ENCODE measurements at regions not wholly inside any gene's neighbourhood (a gene's known extent, or its start where the extent isn't known, plus 50 kb on each side); places are given as distances from the start of the nearest gene placed in this dataset.

DNA sequence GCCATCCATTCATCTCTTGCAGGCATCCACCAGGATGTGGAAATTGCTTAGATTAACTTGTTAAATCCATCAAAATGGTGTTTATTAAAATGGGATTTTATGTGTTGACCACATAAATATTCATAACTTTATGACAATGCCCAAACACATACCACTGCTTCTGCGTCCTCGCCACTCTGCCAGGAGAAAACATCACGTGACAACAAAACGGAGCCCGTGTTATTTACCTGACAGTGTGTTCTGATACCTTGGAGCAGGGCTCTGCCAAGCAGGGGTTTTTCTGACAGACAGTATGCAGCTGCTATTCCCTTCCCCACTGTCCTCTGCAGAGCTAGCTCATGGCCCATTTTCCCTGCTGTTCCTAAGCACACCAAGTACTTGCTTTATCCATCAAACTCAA lies 279.5 kb upstream of the CHD6 start:
- TF ChIP-seq SIN3A (conservative IDR thresholded peaks at IDR 0.05 in 1 of 2, IDR thresholded peaks at IDR 0.05 in 1 of 2; ENCODE audit: low read depth in 1 of 2, low read length in 2 of 2): no peak
- no peak overlapping the region for H4K8ac ChIP-seq (ENCODE audit: extremely low read depth, insufficient read depth, low read length)
- H2AK5ac ChIP-seq (ENCODE audit: low read depth, low read length): no peak overlapping the region
- H3K4ac ChIP-seq (replicated peaks; ENCODE audit: insufficient read length, low read depth, low read length): no peak overlapping the region
- no peak overlapping the region for H3K4me2 ChIP-seq (ENCODE audit: insufficient read depth in 1 of 2, low read depth in 2 of 2, low read length in 2 of 2)
- no peak overlapping the region for H4K5ac ChIP-seq (ENCODE audit: insufficient read length, low read depth, low read length)
- no peak overlapping the region for H4K91ac ChIP-seq (replicated peaks; ENCODE audit: insufficient read length, low read length)
- 95% methylated on average over 5 of the region's 5 CpGs; no CpG with 5 or more reads in 1 of the 2 experiments for WGBS, 2 experiments (ENCODE audit: extremely low coverage in 1 of 2, insufficient coverage in 1 of 2, insufficient read length in 1 of 2, insufficient replicate concordance in 2 of 2, low coverage in 1 of 2, low lambda C conversion rate in 2 of 2, missing lambda C conversion rate in 1 of 2)
- no peak overlapping the region for H3K4me3 ChIP-seq (ENCODE audit: extremely low read depth in 1 of 4, insufficient read depth in 2 of 4, low read depth in 3 of 4, low read length in 4 of 4)
- no peak overlapping the region for H3K18ac ChIP-seq (ENCODE audit: extremely low read depth, low read length)
- H2BK120ac ChIP-seq (replicated peaks; ENCODE audit: low read depth, low read length): no peak overlapping the region
- no peaks in the 10 kb centered on the region for H4K20me1 ChIP-seq (replicated peaks in 1 of 2; ENCODE audit: control insufficient read depth in 1 of 2, insufficient read depth in 2 of 2, low read length in 2 of 2)
- H3K79me1 ChIP-seq (ENCODE audit: low read depth, low read length): no peaks in the 10 kb centered on the region
- no peaks in the 10 kb centered on the region for H3K23me2 ChIP-seq (ENCODE audit: low read depth, low read length)
- no peak overlapping the region for H3K23ac ChIP-seq (ENCODE audit: insufficient read length)
- H3K9me3 ChIP-seq (ENCODE audit: insufficient read depth in 2 of 2, low read depth in 1 of 2, low read length in 1 of 2): no peaks in the 10 kb centered on the region
- H3K27ac ChIP-seq (ENCODE audit: low read depth, low read length): no peak overlapping the region
- no peak overlapping the region for H3K9ac ChIP-seq (replicated peaks in 1 of 4; ENCODE audit: extremely low read depth in 1 of 4, low read depth in 3 of 4, low read length in 3 of 4)
- POLR2A ChIA-PET (ENCODE audit: partially characterized antibody): no interaction called here
- no peak overlapping the region for H2AFZ ChIP-seq (ENCODE audit: low read length)
- no peaks in the 10 kb centered on the region for H3K36me3 ChIP-seq (ENCODE audit: control insufficient read depth in 2 of 4, insufficient read depth in 4 of 4, low read length in 3 of 4)
- no peak overlapping the region for H2BK20ac ChIP-seq (ENCODE audit: low read length)
- no peaks in the 10 kb centered on the region for H3K79me2 ChIP-seq (ENCODE audit: control insufficient read depth in 1 of 2, insufficient read depth in 2 of 2, low read length in 2 of 2)
- CTCF ChIA-PET (ENCODE audit: partially characterized antibody): interaction anchor here (0.6 kb wide), 1 partner anchor 508 kb away, joined by 3 read pairs; no protein-coding TSS in a partner anchor
- no peak overlapping the region for H3K56ac ChIP-seq (replicated peaks; ENCODE audit: insufficient read length, low read depth, low read length)
- H2BK15ac ChIP-seq (ENCODE audit: low read length): no peak overlapping the region
- DNase-seq (ENCODE audit: low read depth in 1 of 2, low spot score in 2 of 2): no peak
- H2BK12ac ChIP-seq (ENCODE audit: low read depth, low read length): no peak overlapping the region
- no peak overlapping the region for H2BK5ac ChIP-seq (ENCODE audit: low read depth, low read length)
- H3K14ac ChIP-seq (ENCODE audit: insufficient read length): no peak overlapping the region
- no peaks in the 10 kb centered on the region; a peak in 1 of 7 replicates for H3K4me1 ChIP-seq (replicated peaks in 1 of 4; ENCODE audit: control insufficient read depth in 3 of 4, insufficient read depth in 4 of 4, low read length in 3 of 4)
- H3K27me3 ChIP-seq (replicated peaks in 1 of 4; ENCODE audit: control insufficient read depth in 3 of 4, extremely low read depth in 1 of 4, insufficient read depth in 3 of 4, low read length in 3 of 4): no peaks in the 10 kb centered on the region
- FAIRE-seq: no peak

All from H1 (cell line).